Germinal center (tissue), 1 donor: ENCODE measurements at regions not wholly inside any gene's neighbourhood (a gene's known extent, or its start where the extent isn't known, plus 50 kb on each side); places are given as distances from the start of the nearest gene placed in this dataset.
"Not testable (repeated sequence)": the region's sequence is repeated elsewhere in the genome, so short reads cannot be mapped to it uniquely, and the experiment has no call there.

Experiments used
- DNase-seq: peaks from one replicate; pipeline ENCODE4 v3.0.0; 2012; ENCODE audit warnings: mixed read lengths, low spot score

DNA sequence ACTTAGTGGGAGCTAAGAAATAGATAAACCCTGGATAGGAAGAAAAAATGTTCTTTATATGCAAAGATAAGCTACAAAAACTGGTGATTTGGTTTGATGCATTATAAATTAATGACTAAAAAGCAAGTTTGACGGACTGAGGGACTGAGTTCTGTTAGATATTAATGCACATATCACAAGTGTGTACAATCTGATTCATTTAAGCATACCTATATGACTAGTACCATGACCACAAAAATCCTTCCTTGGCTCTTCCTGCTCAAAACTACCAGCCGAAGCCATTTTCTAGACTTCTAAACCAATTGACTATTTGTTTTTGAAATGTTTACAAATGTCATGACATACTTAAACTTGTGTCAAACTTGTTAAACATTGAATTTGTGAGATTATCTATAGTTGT is 374.5 kb upstream of the MON1B start:
- no peak for DNase-seq

GRCh38 chr16:76818606-76819181 is 372.3 kb upstream of the MON1B start:
- no peak for DNase-seq

GRCh38 chr16:76819226-76819916 is 371.6 kb upstream of the MON1B start:
- no peak for DNase-seq

- no peak for DNase-seq
These were observed 366.8 kb upstream of the MON1B start for GRCh38 chr16:76824221-76824620.

DNA sequence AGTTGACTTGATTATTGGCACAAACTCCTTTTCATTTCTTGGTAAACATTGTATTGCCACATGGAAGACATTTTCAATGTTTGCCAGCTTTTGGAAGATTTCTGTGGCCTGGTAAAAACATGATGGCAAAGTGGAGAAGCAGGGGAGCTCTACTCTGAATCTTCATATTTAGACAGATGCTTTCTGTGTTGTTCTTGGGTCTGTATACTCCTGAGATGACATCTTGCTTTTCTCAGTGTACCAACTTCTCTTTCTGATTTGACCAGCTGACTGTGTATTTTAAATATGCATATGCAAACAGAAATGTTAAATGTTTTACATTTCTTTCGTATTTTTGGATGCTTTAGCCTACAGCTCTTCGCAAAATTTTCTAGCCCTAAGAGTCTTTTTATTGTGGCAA is 366.2 kb upstream of the MON1B start:
- no peak for DNase-seq

- DNase-seq = no peak
These were observed 355.7 kb upstream of the MON1B start for GRCh38 chr16:76835339-76835738.

DNA sequence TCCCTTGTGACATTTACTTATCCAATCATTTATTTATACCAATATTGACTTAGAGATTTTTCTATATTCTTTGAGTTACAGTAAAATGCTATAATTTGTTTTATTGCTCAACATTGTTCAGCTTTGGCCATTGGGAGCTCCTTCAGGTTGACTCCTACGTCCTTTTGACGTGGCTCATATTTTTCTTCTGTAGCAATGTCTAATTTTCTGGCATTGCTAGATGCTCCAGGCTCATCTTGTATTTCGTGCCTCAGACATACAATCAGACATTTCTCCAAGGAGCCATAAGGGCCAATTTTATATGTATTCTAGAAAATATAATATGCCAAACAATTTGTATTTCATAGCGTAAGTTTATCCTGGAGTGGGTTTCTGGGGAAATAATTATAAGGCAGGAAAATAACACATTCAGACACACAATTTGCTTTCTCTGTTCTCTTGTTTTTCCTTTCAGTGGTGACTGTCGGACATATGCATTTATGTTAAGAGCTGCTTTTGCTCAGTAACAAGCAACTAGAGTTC is 355.1 kb upstream of the MON1B start:
- DNase-seq = no peak

DNA sequence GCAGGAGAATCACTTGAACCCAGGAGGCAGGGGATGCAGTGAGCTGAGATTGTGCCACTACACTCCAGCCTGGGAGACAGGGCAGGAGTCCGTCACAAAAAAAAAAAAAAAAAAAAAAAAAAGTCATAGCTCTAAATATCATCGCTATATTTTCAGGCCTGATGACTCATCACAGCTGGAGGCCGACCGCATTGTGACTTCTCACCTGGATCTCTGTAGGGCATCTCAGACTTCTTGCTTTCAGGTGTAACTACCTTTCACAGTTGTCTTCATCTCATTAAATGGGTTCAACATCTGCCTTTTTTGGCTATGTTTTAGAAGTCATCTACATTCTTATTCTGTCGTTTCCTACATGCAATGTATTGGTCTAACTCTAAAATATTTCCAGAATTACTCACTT is 353.1 kb upstream of the MON1B start:
- no peak for DNase-seq

GRCh38 chr16:76854234-76854633 is 336.8 kb upstream of the MON1B start:
- DNase-seq = no peak

GRCh38 chr16:76856112-76856511 is 334.9 kb upstream of the MON1B start:
- DNase-seq = no peak

DNA sequence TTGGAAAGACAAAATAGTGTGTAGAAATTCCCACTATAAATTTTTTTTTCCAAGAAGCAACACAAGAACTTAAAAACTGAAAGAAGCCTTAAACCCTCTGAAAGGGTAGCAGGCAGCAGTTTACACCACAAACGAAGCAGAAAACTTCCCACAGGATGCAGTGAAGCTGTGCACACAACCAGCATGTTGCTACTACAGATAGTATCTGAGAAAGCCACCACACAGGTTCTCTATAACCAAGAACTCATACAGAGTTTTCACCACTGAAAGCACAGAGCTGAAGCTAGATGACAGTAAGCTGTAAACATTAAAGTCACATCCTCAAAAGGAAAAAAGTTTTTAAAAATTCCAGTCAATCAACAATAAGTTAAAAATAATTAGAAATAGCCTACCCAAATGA is 333.6 kb upstream of the MON1B start:
- no peak for DNase-seq

GRCh38 chr16:76862901-76863300 is 328.1 kb upstream of the MON1B start:
- no peak for DNase-seq

DNA sequence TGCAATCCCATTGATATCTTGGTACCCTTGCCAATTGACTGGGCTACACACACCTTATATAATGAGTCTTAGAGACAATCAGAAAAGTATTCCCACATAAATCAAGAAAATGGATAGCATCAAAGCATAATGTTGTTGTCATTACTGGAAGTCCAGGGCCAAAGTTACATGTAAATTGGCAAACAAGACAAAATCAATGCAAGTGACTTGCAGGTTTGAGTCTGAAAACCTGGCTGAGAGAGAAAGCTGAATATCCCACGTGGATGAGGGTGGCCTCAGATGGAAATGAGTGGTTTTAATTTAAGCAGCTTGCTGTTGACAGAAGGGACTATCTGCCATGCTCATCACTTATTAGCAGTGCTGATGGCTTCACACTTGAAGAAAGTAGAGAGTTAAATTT is 324.0 kb upstream of the MON1B start:
- DNase-seq = no peak

DNA sequence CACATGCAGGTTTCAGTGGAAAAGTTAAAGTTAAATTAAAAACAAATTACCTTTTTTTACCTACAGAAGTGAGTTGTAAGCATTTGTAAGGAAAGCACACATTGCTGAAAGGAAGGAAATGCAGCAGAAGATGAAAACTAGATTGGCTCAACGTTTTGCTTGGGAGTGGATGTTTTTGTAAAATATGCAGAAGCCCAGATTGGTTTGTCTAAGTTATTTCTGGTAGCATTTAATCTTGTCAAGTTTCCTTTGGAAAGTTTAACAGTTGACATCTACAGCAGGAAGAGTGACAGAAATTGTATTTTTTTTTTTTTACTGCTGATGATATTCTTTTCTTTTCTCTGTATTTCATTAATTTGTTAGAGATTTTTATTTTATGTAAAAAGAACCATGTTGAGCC is 315.1 kb upstream of the MON1B start:
- no peak for DNase-seq

GRCh38 chr16:76879420-76879819 is 311.6 kb upstream of the MON1B start:
- DNase-seq = no peak

GRCh38 chr16:76880523-76880922 is 310.5 kb upstream of the MON1B start:
- DNase-seq = not testable (repeated sequence)

- no peak for DNase-seq
These were observed 308.9 kb upstream of the MON1B start for GRCh38 chr16:76882105-76882504.

GRCh38 chr16:76883076-76883475 is 307.9 kb upstream of the MON1B start:
- DNase-seq = no peak

GRCh38 chr16:76885776-76886537 is 305.0 kb upstream of the MON1B start:
- no peak for DNase-seq

- no peak for DNase-seq
These were observed 293.2 kb upstream of the MON1B start for GRCh38 chr16:76897816-76898215.

- no peak for DNase-seq
These were observed 291.2 kb upstream of the MON1B start for GRCh38 chr16:76899767-76900166.

DNA sequence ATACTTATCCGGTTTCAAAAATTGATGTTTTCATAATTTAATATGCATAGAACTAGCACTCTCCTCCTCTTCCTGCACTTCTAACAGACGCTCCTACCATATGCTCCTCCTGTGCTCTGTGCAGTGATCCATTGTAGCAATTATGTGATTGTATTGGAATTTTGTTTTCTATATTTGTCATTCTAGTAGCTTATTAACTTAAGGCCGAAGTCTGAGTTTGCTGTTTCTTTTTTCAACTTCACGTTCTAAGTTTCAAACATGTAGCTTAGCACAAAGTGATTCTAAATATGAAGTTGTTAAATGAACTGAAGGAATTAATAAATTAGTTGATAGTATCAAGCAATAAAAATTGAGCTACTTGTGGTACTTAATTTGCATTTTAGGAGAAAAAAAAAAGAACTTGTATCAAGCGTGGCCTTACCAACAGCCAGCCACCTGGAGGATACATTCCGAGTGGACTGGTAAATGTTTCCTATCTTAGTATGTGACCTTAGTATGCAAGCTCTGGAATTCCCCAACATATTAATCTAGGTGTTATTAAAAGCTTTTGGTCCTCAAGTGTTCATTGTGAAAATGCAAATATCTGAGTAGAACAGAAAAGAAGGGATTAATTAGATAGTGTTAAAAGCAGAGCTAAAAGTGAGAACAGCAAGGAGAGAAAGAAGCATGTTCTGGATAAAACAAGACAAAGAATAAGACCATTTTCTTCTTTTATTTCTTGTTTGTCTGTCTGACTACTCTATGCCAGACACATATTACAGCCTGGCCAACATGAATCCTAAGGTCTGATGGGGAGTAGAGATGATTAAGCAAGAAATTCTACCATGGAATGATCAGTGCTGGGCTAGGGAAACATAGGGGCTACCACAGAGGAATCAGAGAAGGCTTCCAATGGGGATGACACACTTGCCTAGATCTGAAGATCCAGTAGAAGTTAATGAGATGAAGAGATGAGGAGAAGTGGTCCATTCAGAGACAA is 290.4 kb upstream of the MON1B start:
- DNase-seq = no peak
